Stimulated activated naive B cell treated with anti-CD40 and anti-IgM and Interleukin-4, amounts not matched to agents 10 μg/mL and 1 μg/mL and 100 μg/mL, for 72 hours (primary cell): ENCODE measurements at regions not wholly inside any gene's neighbourhood (a gene's known extent, or its start where the extent isn't known, plus 50 kb on each side); places are given as distances from the start of the nearest gene placed in this dataset.

Source experiments
- ATAC-seq, 2 donors: fragments of 150-1000 bp; cut with Tn5 transposase; replicated peaks; 2 replicates each; pipeline ENCODE4 v1.10.0; 2021; ENCODE audit warnings: moderate library complexity in 1 of 2
- DNase-seq: peaks from one replicate; pipeline ENCODE4 v3.0.0; 2021
- H3K27ac Mint-ChIP-seq: one replicate; pipeline ENCODE4 v1.8.0; 2022; ENCODE audit warnings: mild to moderate bottlenecking, mixed read lengths
- H3K27me3 Mint-ChIP-seq, 2 donors: one replicate each; pipeline ENCODE4 v1.8.0; 2022; ENCODE audit warnings: mixed read lengths in 2 of 2
- H3K36me3 Mint-ChIP-seq, 2 donors: one replicate each; pipeline ENCODE4 v1.8.0; 2022; ENCODE audit warnings: mixed read lengths in 2 of 2, mild to moderate bottlenecking in 1 of 2
- H3K4me1 Mint-ChIP-seq, 2 donors: one replicate each; pipeline ENCODE4 v1.8.0; 2022; ENCODE audit warnings: mixed read lengths in 2 of 2, mild to moderate bottlenecking in 1 of 2
- H3K4me3 Mint-ChIP-seq, 2 donors: one replicate each; pipeline ENCODE4 v1.8.0; 2022; ENCODE audit warnings: mild to moderate bottlenecking in 2 of 2, mixed read lengths in 2 of 2, moderate library complexity in 1 of 2
- H3K9me3 Mint-ChIP-seq, 2 donors: one replicate each; pipeline ENCODE4 v1.8.0; 2022; ENCODE audit warnings: mixed read lengths in 2 of 2, mild to moderate bottlenecking in 1 of 2

DNA sequence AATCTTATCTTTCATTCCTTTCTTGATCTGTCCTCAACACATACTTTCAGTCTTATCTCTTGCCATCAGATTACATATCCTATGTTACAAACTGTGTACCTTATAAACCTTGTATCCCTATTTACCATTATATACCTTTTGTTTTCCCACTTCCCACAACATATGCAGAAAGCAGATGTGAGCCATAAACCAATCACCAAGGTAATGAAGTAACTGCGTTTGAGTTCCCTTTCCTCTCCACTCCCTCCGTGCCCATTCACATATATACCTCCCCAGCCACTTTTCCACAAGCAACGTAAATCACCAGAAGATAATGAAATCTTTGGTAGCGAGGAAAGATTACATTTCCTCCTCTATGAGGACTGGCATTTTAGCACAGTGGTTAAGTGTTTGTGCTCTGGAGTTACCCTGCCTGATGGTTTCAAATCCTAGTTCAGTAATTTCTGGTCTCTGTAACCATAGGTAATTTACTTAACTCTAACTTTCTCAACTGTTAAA lies 55.5 kb upstream of the PHF14 start:
- Mint-ChIP-seq H3K36me3 (no peaks in the 10 kb centered on the region), H3K27ac (no peak overlapping the region), H3K27me3 (no peaks in the 10 kb centered on the region), H3K4me1 (peaks cover 0 to 4% of the 10 kb centered on the region in 2 donors), H3K4me3 (no peak overlapping the region), H3K9me3 (no peaks in the 10 kb centered on the region)
- no peak for ATAC-seq
- DNase-seq: no peak

DNA sequence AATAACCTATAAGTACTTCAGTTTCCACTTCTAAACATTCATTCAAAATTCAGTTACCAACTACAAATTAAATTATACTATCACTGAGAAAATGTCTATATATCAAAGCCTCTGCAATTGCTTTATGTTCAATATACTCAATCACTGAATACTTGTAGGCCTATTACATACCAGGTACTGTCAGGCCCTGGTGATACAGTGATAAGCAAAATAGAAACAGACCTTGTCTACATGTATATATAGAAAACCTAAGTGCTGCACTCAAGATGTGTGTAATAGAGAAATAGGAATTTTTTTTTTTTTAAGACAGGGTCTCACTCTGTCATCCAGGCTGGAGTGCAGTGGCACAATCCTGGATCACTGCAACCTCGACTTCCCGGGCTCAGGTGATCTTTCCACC lies 53.7 kb upstream of the PHF14 start:
- Mint-ChIP-seq H3K4me1 (peaks cover 0 to 4% of the 10 kb centered on the region in 2 donors), H3K27ac (no peak overlapping the region), H3K36me3 (no peaks in the 10 kb centered on the region), H3K27me3 (no peaks in the 10 kb centered on the region), H3K9me3 (no peaks in the 10 kb centered on the region), H3K4me3 (no peak overlapping the region)
- DNase-seq (no peak), ATAC-seq (no peak)
